ENCODE measurements at regions not wholly inside any gene's neighbourhood (a gene's known extent, or its start where the extent isn't known, plus 50 kb on each side); places are given as distances from the start of the nearest gene placed in this dataset.

GRCh38 chr20:56826306-56826704 lies 197.2 kb downstream of the TFAP2C start:
- TF ChIP-seq, protein P1, sequence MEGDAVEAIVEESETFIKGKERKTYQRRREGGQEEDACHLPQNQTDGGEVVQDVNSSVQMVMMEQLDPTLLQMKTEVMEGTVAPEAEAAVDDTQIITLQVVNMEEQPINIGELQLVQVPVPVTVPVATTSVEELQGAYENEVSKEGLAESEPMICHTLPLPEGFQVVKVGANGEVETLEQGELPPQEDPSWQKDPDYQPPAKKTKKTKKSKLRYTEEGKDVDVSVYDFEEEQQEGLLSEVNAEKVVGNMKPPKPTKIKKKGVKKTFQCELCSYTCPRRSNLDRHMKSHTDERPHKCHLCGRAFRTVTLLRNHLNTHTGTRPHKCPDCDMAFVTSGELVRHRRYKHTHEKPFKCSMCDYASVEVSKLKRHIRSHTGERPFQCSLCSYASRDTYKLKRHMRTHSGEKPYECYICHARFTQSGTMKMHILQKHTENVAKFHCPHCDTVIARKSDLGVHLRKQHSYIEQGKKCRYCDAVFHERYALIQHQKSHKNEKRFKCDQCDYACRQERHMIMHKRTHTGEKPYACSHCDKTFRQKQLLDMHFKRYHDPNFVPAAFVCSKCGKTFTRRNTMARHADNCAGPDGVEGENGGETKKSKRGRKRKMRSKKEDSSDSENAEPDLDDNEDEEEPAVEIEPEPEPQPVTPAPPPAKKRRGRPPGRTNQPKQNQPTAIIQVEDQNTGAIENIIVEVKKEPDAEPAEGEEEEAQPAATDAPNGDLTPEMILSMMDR (conservative IDR thresholded peaks at IDR 0.05): no peak
- no peak for TF ChIP-seq ZFX (IDR thresholded peaks at IDR 0.05)
